CD4-positive, alpha-beta T cell treated with Interleukin-17A for 1 hour (primary cell): ENCODE measurements at regions not wholly inside any gene's neighbourhood (a gene's known extent, or its start where the extent isn't known, plus 50 kb on each side); places are given as distances from the start of the nearest gene placed in this dataset.
"Not testable (repeated sequence)": the region's sequence is repeated elsewhere in the genome, so short reads cannot be mapped to it uniquely, and the experiment has no call there.

ENCODE experiments used
- DNase-seq: peaks from one replicate; pipeline ENCODE4 v3.0.0-alpha.2; 2020

DNA sequence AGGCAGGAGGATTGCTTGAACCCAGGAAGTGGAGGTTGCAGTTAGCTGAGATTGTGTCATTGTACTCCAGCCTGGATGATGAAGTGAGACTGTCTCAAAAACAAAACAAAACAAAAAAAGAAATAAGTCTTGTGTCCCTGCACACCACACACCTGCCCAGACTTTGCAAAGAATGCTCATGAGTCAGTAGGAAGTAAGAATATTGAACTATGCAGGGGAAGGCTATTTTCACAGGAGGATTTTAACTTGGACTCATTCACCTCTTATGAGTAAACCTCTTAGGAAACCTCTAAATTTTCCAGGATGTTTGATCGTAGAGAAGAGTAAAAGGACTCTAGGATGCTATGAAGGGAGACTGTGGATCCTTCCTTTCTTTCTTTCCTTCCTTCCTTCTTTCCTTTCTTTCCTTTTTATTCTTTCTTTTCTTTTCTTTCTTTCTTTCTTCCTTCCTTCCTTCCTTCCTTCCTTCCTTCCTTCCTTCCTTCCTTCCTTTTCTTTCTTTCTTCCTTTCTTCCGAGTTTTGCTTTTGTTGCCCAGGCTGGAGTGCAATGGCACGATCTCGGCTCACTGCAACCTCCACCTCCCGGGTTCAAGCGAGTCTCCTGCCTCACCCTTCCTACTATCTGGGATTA lies 96.7 kb upstream of the CLINT1 start:
- no peak for DNase-seq

GRCh38 chr5:157952374-157952685 lies 93.4 kb upstream of the CLINT1 start:
- DNase-seq = no peak

DNA sequence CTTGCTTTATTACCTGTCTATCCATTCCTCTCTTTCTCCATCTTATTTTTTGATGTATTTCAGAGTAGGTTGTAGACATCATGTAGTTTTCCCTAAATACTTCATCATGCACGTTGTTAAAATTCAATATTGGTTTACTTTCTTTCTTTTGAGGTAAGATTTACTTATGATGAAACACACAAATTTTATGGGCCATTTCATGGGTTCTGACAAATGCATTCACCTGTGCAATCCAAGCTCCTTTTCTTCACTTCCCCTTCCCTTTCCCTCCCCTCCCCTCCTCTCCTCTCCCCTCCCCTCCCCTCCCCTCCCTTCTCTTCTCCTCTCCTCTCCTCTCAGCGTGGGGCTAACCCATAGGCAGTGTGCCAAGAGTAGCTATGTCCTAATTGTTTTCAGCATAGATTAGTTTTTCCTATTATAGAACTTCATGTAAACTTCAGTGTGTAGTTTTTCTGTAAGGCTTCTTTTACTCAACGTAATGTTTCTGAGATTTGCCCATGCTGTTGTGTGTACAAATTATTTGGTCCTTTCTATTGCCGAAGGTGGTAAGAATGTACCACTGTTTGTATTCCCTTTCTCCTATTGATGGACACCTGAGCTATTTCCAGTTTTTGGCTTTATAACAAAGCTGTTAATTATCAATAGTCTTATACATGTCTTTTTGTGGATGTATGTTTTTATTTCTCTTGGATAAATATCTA lies 92.9 kb upstream of the CLINT1 start:
- DNase-seq = no peak

GRCh38 chr5:157949520-157949919 lies 90.6 kb upstream of the CLINT1 start:
- no peak for DNase-seq

DNA sequence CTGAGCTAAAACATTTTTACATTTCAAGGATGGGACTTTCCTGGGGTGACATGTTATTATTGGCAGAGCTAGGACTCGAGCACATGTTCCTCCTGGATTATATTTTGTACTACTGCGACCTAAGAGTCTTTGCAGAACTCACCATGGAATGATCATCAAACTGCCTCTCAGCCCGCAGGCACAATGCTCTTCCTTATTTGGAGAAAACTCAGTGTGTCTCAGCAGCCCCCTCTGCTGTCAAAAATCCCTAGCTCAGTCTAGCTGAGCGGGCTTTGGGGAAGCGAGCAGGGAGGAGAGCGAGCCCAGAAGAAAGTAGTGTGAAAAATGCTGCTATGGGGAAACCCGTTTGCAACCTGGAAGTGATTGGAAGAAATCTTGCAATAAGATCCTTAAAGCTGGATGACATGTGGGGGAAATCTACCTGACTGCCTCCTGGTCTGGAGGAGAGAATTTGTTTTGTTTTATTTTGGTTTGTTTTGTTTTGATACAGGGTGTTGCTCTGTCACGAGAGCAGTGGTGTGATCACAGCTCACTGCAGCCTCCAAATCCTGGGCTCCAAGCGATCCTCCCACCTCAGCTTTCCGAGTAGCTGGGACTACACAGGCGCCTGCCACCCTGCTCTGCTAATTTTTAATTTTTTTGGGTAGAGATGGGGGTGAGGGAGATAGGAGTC lies 89.9 kb upstream of the CLINT1 start:
- peak; percentile 81 for DNase-seq

GRCh38 chr5:157947156-157947555 lies 88.2 kb upstream of the CLINT1 start:
- DNase-seq = no peak

GRCh38 chr5:157945822-157946221 lies 86.9 kb upstream of the CLINT1 start:
- DNase-seq = not testable (repeated sequence)

DNA sequence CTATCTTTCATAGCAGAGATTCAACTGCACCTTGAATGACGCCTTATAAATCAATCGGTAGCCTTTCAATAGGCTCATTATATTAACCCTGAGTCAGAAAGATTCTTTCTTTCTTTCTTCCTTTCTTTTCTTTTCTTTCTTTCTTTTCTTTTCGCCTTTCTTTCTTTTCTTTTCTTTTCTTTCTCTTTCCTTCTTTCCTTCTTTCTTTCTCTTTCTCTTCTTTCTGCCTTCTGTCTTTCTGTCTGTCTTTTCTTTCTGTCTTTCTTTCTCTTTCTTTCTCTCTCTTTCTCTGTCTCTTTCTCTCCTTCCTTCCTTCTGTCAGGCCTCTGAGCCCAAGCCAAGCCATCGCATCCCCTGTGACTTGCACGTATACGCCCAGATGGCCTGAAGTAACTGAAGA lies 86.0 kb upstream of the CLINT1 start:
- DNase-seq = no peak

GRCh38 chr5:157944077-157944633 lies 85.2 kb upstream of the CLINT1 start:
- no peak for DNase-seq

GRCh38 chr5:157942595-157942994 lies 83.7 kb upstream of the CLINT1 start:
- DNase-seq = no peak

DNA sequence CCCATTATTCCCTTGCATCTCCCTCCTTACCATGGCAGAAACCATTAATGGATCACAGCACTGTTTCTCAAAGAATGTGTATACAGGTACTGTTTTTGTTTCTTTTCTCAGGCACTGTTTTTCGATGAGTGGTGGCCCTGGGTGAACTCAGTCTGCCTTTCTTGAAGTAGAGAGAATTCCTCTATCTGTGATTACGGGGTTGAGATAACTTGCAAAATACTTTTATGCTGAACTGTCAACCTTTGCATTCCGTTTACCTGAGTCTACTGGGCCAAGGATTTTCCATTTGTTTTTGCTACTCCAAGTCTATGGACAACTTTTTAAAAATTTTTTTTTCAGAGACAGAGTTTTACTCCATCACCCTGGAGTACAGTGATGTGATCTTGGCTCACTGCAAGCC lies 82.7 kb upstream of the CLINT1 start:
- no peak for DNase-seq

DNA sequence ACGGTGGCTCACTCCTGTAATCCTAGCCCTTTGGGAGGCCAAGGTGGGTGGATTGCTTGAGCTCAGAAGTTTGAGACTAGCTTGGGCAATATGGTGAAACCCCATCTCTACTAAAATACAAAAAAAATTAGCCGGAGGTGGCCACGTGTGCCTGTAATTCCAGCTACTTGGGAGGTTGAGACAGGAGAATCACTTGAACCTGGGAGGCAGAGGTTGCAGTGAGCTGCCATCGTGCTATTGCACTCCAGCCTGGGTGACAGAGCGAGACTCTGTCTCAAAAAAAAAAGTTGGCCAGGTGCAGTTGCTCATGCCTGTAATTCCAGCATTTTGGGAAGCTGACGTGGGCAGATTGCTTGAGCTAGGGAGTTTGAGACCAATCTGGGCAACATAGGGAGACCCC lies 79.2 kb upstream of the CLINT1 start:
- DNase-seq = not testable (repeated sequence)

- DNase-seq = not testable (repeated sequence)
Observed at GRCh38 chr5:157936776-157937501, 78.0 kb upstream of the CLINT1 start.

DNA sequence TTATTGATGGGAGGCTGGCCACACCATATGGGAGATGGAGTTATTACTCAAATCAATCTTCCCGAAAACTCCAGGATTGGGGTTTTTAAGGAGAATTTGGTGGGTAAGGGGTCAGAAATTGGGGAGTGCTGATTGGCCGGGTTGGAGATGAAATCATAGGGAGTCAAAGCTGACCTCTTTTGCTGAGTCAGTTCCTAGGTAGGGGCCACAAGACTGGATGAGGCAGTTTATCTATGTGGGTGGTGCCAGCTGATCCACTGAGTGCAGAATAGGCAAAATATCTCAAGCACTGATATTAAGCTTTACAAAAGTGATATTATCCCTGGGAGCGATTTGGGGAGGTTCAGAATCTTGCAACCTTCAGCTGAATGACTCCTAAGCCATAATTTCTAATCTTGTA lies 75.7 kb upstream of the CLINT1 start:
- no peak for DNase-seq

DNA sequence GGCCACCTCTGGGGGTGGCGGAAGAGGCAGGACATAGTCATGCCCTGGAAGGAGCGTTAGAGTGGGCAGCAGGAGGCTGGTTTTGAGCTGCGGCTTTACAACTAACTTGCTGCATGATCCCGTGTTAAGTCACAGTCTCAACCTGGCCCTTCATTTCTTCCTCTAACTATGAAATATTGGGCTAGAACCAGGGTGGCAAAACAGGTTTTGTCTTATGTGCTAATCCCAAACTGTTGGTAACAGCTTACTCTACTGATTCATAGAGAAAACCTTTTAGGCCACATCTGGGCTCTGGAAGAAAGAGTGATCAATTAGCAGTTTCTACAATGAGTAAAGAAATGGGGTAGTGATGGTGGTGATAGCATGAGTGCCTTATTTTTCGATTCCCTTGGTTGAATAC lies 74.1 kb upstream of the CLINT1 start:
- DNase-seq = no peak

- no peak for DNase-seq
Observed at GRCh38 chr5:157930710-157931109, 71.8 kb upstream of the CLINT1 start.

DNA sequence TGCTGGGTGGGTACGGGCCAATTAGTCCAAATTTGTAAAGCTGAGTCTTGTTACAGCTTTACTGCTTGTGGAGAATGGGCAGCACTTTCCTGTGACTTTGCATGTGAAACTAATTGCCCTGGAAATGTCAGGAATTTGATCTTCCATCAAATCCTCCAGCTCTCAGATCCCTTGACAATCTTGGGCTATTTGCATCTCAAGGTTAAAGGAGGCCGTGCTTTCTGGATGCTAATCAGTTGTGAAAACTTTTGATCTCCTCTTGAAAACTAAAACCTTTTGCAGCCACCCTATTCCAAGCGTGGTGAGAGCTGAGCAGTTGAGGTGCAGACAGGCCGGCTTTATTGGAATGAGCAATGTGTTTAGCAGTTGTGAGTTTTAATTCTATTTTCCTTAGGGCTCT lies 68.0 kb upstream of the CLINT1 start:
- DNase-seq = no peak

GRCh38 chr5:157925786-157926671 lies 67.1 kb upstream of the CLINT1 start:
- no peak for DNase-seq

GRCh38 chr5:157924931-157925729 lies 66.2 kb upstream of the CLINT1 start:
- DNase-seq = no peak

DNA sequence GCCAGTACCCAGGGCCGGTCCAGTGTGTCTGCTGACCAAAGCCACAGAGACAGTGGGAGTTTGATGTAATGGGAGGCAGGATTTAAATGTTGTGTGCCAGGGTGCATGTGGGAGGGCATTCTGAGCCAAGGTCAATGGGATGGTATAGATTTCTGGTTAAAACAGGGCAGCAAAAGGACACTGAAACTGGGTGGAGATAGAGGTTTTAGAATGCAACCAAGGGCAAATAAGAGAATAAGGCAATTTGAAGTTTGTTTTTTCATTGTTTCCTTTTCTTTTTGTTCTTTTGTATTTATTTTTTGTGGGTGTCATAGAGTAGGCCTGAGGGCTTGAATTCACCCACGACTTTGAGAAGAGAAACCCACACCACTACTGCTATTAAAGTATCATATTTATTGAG lies 65.5 kb upstream of the CLINT1 start:
- no peak for DNase-seq

DNA sequence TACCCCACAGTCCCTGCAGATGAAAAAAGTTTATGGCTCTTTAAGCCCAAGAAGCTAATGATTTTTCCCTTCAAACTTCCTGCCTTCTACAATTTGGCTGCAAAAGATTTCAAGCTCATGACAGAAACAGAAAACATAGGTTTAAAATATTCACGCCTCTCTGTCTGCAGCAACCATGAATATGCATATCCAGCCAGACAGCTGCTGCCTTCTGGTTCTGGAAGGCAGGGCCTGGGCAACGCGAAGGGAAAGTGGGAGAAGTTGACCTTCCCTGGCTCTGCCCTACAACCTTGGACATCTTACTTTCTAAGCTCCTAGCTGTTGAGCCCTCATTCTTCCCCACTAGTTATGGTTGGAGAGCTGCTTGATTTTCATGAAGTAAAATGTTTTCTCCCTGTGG lies 64.8 kb upstream of the CLINT1 start:
- DNase-seq = no peak

- no peak for DNase-seq
Observed at GRCh38 chr5:157922026-157922425, 63.1 kb upstream of the CLINT1 start.
